ENCODE measurements at regions not wholly inside any gene's neighbourhood (a gene's known extent, or its start where the extent isn't known, plus 50 kb on each side); places are given as distances from the start of the nearest gene placed in this dataset.

- TF ChIP-seq CTCF (IDR thresholded peaks at IDR 0.05), result no peak
- no peak for TF ChIP-seq POLR2A (IDR thresholded peaks at IDR 0.05)
- no peak for TF ChIP-seq POLR2AphosphoS5 (IDR thresholded peaks at IDR 0.05)
Measured at GRCh38 chr17:12320286-12320685, 299.6 kb downstream of the MAP2K4 start.

Data from prostate gland (tissue), 2 donors.